B cell (primary cell): ENCODE measurements at regions not wholly inside any gene's neighbourhood (a gene's known extent, or its start where the extent isn't known, plus 50 kb on each side); places are given as distances from the start of the nearest gene placed in this dataset.

Source experiments
- ATAC-seq: fragments of 200-7000 bp; cut with Tn5 transposase; one replicate; pipeline ENCODE4 v1.10.0; 2021; ENCODE audit warnings: low read depth, mild to moderate bottlenecking, moderate number of reproducible peaks, moderate library complexity
- CTCF ChIA-PET: fragments of 350-600 bp; sonication (Branson Sonifier 250); formaldehyde crosslinking; loops from one replicate; lab custom pipeline; 2021; ENCODE audit warnings: antibody characterized with exemption, inconsistent platforms; lab: Charles Lee
- POLR2A ChIA-PET: fragments of 350-600 bp; sonication (Branson Sonifier 250); formaldehyde crosslinking; loops from one replicate; lab custom pipeline; 2021; ENCODE audit warnings: antibody characterized with exemption; lab: Charles Lee
- DNase-seq: peaks from one replicate; pipeline ENCODE4 v3.0.0; 2013
- H2AFZ ChIP-seq: 2 replicates; pipeline ENCODE4 v1.6.1; 2012; ENCODE audit warnings: mild to moderate bottlenecking, low read depth, low read length; ENCODE audit not compliant: insufficient read depth, poor library complexity, severe bottlenecking
- H3K27ac ChIP-seq, 2 donors: 1 replicate in 1 of 2; 2 replicates in 1 of 2; pipeline ENCODE4 v1.5.1; 2012 to 2013; ENCODE audit warnings: low read length in 2 of 2, mild to moderate bottlenecking in 2 of 2, moderate library complexity in 1 of 2
- H3K27me3 ChIP-seq, 4 experiments: fragments of 200-600 bp in 1 of 4; sonication (generic) in 1 of 4; replicated peaks in 1 of 4; 1 replicate in 2 of 4; 2 replicates in 2 of 4; pipeline versions ENCODE4 v1.6.1 to v1.7.0; 2013 to 2016; ENCODE audit warnings: low read length in 3 of 4, mild to moderate bottlenecking in 2 of 4, mixed read lengths in 1 of 4, moderate library complexity in 1 of 4; ENCODE audit not compliant: insufficient read depth in 4 of 4, control insufficient read depth in 3 of 4; ENCODE audit errors: control extremely low read depth in 1 of 4
- H3K36me3 ChIP-seq, 2 experiments: replicated peaks in 1 of 2; 1 replicate in 1 of 2; 2 replicates in 1 of 2; pipeline versions ENCODE4 v1.6.1 to v1.7.1; 2013; ENCODE audit warnings: low read length in 1 of 2; ENCODE audit not compliant: insufficient read depth in 2 of 2, control insufficient read depth in 1 of 2; ENCODE audit errors: control extremely low read depth in 1 of 2, extremely low read depth in 1 of 2
- H3K4me1 ChIP-seq, 2 donors: fragments of 200-600 bp in 1 of 2; sonication (generic) in 1 of 2; 1 replicate in 1 of 2; 2 replicates in 1 of 2; pipeline versions ENCODE4 v1.5.1 to v1.6.1; 2013 to 2017; ENCODE audit warnings: low read length in 2 of 2; ENCODE audit not compliant: control insufficient read depth in 2 of 2, insufficient read depth in 2 of 2
- H3K4me2 ChIP-seq: replicated peaks from 2 replicates; pipeline ENCODE3; 2012; ENCODE audit warnings: mild to moderate bottlenecking, low read depth, low read length; ENCODE audit not compliant: poor library complexity, severe bottlenecking
- H3K4me3 ChIP-seq, 5 experiments: fragments of 200-600 bp in 1 of 5; sonication (generic) in 1 of 5; 1 replicate in 3 of 5; 2 replicates in 2 of 5; pipeline versions ENCODE4 v1.5.1 to v1.7.0; 2011 to 2016; ENCODE audit warnings: low read length in 4 of 5, mild to moderate bottlenecking in 4 of 5, low read depth in 2 of 5, control low read depth in 1 of 5, moderate library complexity in 1 of 5; ENCODE audit not compliant: insufficient read depth in 1 of 5; ENCODE audit errors: control extremely low read depth in 1 of 5, extremely low read depth in 1 of 5
- H3K79me2 ChIP-seq: fragments of 200-600 bp; sonication (generic); one replicate; pipeline ENCODE4 v1.6.0; 2016; ENCODE audit warnings: low read length; ENCODE audit not compliant: control insufficient read depth, insufficient read depth
- H3K9ac ChIP-seq: fragments of 200-600 bp; sonication (generic); 2 replicates; pipeline ENCODE4 v1.6.1; 2017; ENCODE audit warnings: mild to moderate bottlenecking, low read length, moderate library complexity
- H3K9me3 ChIP-seq, 3 donors: one replicate each; pipeline versions ENCODE4 v1.6.1 to v1.7.1; 2013; ENCODE audit warnings: low read length in 2 of 3; ENCODE audit not compliant: control insufficient read depth in 2 of 3, insufficient read depth in 1 of 3; ENCODE audit errors: control extremely low read depth in 1 of 3
- H4K20me1 ChIP-seq: 2 replicates; pipeline ENCODE4 v1.6.0; 2012; ENCODE audit warnings: mild to moderate bottlenecking, low read length; ENCODE audit not compliant: insufficient read depth, control insufficient read depth, poor library complexity, severe bottlenecking
- H3K27ac Mint-ChIP-seq: one replicate; pipeline ENCODE4 v1.8.0; 2021; ENCODE audit warnings: mixed read lengths
- H3K27me3 Mint-ChIP-seq: one replicate; pipeline ENCODE4 v1.8.0; 2021; ENCODE audit warnings: mixed read lengths
- H3K4me1 Mint-ChIP-seq: one replicate; pipeline ENCODE4 v1.8.0; 2021; ENCODE audit warnings: mixed read lengths
- H3K4me3 Mint-ChIP-seq: one replicate; pipeline ENCODE4 v1.8.0; 2021; ENCODE audit warnings: mixed read lengths
- H3K9me3 Mint-ChIP-seq: one replicate; pipeline ENCODE4 v1.8.0; 2022; ENCODE audit warnings: mixed read lengths; ENCODE audit not compliant: insufficient read depth
- EZH2 ChIP-seq: IDR thresholded peaks from 2 replicates; pipeline ENCODE4 v1.6.1; 2012; ENCODE audit warnings: borderline replicate concordance, low read depth, mild to moderate bottlenecking, moderate library complexity, low read length; ENCODE audit not compliant: insufficient read depth, poor library complexity, severe bottlenecking
- WGBS: methylation state at CpG from one replicate; pipeline ENCODE4 v1.1.5; 2013; ENCODE audit warnings: missing lambda C conversion rate; ENCODE audit not compliant: insufficient coverage; 5-methylcytosine and 5-hydroxymethylcytosine counted together
- intact Hi-C: fragments of 100-400 bp; cut with micrococcal nuclease; formaldehyde crosslinking; loops from one replicate; pipeline ENCODE4 v1.10.0; 2022
- TF ChIP-seq, protein P1 (sequence below): fragments of 200-600 bp; IDR thresholded peaks from one replicate; pipeline ENCODE4 v1.8.0; 2022; ENCODE audit warnings: antibody characterized with exemption, mild to moderate bottlenecking

DNA sequence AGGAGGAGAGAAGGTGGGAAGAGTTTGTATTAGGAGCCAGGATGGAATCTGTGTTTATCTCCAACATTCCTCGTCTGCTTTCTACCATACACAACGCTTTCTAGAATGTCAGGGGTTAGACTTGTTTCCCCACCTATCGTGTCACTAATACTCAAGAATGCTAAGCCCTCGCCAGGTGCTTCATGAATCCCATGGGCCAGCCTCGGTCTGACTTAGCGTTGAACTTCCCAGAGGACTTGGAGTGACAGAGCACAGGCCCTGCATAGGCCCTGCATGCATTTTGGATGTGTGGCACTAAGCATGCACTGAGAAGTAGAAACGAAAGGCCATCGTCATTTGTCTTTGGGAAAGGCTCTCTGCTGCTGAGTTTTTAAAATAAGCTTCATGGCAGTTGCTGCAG lies 328.7 kb downstream of the NSG2 start:
- no peak overlapping the region for H3K4me2 ChIP-seq

DNA sequence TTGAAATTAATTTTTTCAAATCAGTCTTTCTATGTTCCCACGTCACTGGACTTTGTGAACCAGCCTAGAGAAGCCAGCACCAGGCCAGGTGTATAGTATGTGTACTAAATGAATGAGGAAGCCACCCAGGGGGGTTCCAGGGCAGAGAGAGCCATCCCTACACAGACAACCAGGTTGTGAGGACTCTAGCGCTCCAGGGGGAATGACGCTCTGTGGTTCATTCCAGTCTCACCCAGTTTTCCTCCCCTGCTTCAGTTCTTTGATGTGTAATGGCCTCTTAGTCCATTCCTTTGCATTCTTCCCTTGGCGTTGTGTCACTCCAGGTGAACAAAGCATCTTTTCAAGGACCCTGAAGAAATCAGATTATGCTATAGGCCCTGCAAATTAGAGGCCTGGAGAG lies 330.6 kb downstream of the NSG2 start:
- no peak overlapping the region for H3K27ac ChIP-seq
- H3K4me2 ChIP-seq, result no peak overlapping the region
- no peak overlapping the region for H2AFZ ChIP-seq
- ChIA-PET CTCF (no interaction called here), POLR2A (no interaction called here)
- Mint-ChIP-seq H3K27me3 (peaks cover 8% of the 10 kb centered on the region), H3K4me1 (peaks cover 2% of the 10 kb centered on the region), H3K27ac (no peak overlapping the region), H3K4me3 (no peak overlapping the region), H3K9me3 (peaks cover 2% of the 10 kb centered on the region)
- TF ChIP-seq, protein P1, sequence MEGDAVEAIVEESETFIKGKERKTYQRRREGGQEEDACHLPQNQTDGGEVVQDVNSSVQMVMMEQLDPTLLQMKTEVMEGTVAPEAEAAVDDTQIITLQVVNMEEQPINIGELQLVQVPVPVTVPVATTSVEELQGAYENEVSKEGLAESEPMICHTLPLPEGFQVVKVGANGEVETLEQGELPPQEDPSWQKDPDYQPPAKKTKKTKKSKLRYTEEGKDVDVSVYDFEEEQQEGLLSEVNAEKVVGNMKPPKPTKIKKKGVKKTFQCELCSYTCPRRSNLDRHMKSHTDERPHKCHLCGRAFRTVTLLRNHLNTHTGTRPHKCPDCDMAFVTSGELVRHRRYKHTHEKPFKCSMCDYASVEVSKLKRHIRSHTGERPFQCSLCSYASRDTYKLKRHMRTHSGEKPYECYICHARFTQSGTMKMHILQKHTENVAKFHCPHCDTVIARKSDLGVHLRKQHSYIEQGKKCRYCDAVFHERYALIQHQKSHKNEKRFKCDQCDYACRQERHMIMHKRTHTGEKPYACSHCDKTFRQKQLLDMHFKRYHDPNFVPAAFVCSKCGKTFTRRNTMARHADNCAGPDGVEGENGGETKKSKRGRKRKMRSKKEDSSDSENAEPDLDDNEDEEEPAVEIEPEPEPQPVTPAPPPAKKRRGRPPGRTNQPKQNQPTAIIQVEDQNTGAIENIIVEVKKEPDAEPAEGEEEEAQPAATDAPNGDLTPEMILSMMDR, result no peak
- no peak for TF ChIP-seq EZH2
- no peaks in the 10 kb centered on the region for H3K4me1 ChIP-seq
- no peaks in the 10 kb centered on the region for H4K20me1 ChIP-seq
- H3K36me3 ChIP-seq, result no peaks in the 10 kb centered on the region
- H3K79me2 ChIP-seq, result no peaks in the 10 kb centered on the region
- H3K9ac ChIP-seq, result no peak overlapping the region
- DNase-seq (no peak), ATAC-seq (no peak)
- 90% methylated on average over 2 of the region's 4 CpGs for WGBS
- H3K9me3 ChIP-seq, result peaks cover 0 to 4% (median 3%) of the 10 kb centered on the region in 3 donors
- no peak overlapping the region for H3K4me3 ChIP-seq
- peaks cover 0 to 1% (median 0%) of the 10 kb centered on the region in 4 experiments for H3K27me3 ChIP-seq
- intact Hi-C loops, result no loop called here

More for the DNA sequence above, 328.7 kb downstream of the NSG2 start:
- ATAC-seq (no peak), DNase-seq (no peak)
- TF ChIP-seq, protein P1, result no peak
- TF ChIP-seq EZH2, result no peak
- H3K9ac ChIP-seq, result no peak overlapping the region
- no peak overlapping the region for H3K4me3 ChIP-seq
- ChIA-PET CTCF (no interaction called here), POLR2A (no interaction called here)
- H3K9me3 ChIP-seq, result peaks cover 0 to 6% (median 3%) of the 10 kb centered on the region in 3 donors
- H3K4me1 ChIP-seq, result no peaks in the 10 kb centered on the region
- intact Hi-C loops, result no loop called here
- Mint-ChIP-seq H3K27ac (no peak overlapping the region), H3K4me1 (peaks cover 2% of the 10 kb centered on the region), H3K9me3 (peaks cover 2% of the 10 kb centered on the region), H3K4me3 (no peak overlapping the region), H3K27me3 (peaks cover 11% of the 10 kb centered on the region)
- WGBS, result 85% methylated on average over 7 of the region's 8 CpGs
- H4K20me1 ChIP-seq, result no peaks in the 10 kb centered on the region
- peaks cover 0 to 2% (median 0%) of the 10 kb centered on the region in 4 experiments for H3K27me3 ChIP-seq
- no peaks in the 10 kb centered on the region for H3K36me3 ChIP-seq
- H2AFZ ChIP-seq, result no peak overlapping the region
- no peak overlapping the region for H3K27ac ChIP-seq
- H3K79me2 ChIP-seq, result no peaks in the 10 kb centered on the region
